GM19468 (cell line): ENCODE measurements at regions not wholly inside any gene's neighbourhood (a gene's known extent, or its start where the extent isn't known, plus 50 kb on each side); places are given as distances from the start of the nearest gene placed in this dataset.

Source experiments
- ATAC-seq: cut with Tn5 transposase; IDR thresholded peaks from one replicate; pipeline ENCODE4 v1.9.1; 2021; ENCODE audit warnings: mild to moderate bottlenecking, moderate library complexity, moderate number of reproducible peaks; ENCODE audit not compliant: unreplicated experiment; ENCODE audit errors: extremely low read depth

GRCh38 chr13:33369073-33369472 lies 83.5 kb upstream of the STARD13 start:
- no peak for ATAC-seq

DNA sequence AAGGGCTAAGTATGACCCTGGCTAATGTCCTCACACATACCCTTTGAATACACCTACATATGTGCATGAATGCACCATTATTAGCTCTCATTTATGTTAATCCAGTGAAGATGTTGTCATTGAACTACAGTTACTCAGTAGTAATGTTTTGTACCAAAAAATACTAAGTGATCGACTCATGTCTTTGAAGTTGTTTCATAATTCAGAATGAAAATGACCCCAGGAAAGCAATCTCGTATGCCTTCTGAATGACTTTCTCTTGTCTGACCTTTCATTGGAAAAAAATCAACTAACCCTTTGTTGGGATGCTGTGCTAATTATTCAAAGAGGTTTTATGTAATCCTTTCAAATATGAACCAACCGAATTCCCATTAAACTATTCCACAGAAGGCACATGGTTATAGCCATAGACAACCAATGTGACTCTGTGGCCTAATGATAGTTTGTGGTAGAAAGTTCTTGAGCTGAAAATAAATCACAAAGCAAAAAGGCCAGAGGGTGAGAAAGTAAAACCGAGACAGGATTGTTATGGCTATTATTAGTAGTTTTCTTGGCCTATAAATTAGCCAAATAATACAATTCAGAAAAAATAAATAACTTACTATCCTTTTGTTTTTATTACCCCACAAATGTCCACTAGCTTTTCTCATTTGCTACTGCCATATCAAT lies 86.8 kb upstream of the STARD13 start:
- ATAC-seq, result no peak

DNA sequence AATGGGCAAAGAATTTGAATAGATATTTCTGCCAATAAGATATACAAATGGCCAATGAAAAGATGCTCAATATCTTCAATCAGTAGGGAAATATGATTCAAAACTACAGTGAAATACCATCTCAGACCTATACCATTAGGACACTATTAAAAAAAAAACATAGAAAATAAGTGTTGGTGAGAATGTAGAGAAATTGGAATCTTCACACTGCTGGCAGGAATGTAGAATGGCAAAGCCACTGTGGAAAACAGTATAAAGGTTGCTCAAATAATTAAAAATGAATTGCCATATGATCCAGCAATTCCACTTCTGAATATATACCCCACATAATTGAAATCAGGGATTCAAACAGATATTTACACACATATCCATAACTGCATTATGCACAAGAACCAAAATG lies 88.1 kb upstream of the STARD13 start:
- ATAC-seq, result no peak

- ATAC-seq, result no peak
Observed at GRCh38 chr13:33375421-33375820, 89.9 kb upstream of the STARD13 start.

DNA sequence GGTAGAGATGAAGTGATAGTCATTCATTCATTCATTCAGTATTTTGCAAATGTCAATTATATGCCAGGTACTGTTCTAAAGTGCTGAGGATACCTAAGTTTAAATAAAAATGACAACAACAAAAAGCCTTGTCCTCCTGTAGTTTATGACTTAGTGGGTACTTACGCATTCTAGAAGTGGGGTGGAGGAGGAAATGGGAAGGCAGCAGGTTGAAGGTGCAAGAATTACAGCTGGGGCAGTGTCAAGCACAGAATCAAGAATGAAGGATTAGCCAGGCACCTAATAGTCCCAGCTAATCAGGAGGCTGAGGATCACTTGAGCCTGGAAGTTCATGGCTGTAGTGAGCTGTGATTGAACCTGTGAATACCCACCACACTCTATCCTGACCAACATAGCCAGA lies 90.7 kb upstream of the STARD13 start:
- no peak for ATAC-seq

GRCh38 chr13:33377411-33377810 lies 91.9 kb upstream of the STARD13 start:
- no peak for ATAC-seq

DNA sequence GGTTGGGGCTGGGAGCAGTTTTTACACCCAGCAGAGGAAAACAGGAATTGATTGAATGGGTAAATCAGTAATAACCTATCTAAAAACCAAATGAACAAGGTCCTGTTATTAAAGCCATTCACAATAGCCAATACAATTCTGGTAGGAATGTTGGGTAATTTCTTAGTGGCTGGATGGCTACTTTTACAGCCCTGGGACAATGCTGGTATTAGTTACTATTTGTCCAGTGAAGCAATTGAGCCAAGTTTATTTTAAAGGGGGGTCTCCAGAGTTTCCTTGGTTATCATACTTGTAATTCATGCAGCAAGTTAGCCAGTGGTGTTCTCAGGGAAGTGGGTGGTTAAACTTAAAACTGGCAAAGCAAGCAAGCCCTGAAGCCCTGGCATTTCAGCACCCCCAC lies 92.3 kb upstream of the STARD13 start:
- no peak for ATAC-seq

DNA sequence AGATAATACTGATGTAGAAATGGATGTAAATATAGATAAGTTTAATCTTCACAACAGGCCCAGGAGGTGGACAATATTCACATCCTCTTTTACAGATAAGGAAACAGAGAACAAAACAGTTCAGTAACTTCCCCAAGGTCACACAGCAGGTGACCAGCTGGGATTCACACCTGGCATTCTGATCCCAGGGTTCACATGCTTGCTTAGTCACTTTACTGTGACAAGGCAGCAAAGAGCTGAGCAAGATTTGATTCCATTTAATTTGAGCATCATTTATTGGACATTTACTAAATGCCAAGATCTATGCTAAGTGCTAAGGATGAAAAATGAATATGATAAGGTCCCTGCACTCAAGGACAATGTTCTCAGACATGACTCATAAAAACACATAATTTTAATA lies 94.1 kb upstream of the STARD13 start:
- no peak for ATAC-seq

DNA sequence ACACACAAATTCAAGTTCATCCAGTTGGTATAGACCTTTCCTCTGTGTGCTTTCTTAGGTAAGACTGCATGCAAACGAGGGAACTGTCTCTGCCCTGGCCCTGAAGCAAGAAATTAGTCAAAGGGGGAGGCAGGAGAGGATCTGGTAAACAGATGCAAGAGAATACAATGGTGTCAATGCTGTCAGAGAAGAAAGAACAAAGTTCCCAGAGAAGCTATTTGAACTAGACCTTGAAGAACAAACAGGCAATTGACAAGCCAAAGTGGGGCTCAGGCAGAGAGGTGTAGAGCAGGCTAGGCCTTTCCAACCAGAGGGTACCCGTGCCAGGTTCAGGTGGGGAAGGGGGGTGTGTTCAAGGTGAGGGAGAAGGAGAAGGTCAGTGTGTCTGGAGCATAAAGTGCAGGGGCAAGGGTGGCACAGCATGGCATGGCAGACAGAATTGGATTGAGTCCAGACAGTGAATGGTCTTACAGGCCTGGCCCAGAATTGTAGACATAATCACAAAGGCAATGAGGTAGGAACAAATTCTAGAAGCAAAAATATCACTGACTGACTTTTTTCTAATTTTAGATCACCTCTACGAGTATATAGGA lies 95.0 kb upstream of the STARD13 start:
- ATAC-seq, result no peak

DNA sequence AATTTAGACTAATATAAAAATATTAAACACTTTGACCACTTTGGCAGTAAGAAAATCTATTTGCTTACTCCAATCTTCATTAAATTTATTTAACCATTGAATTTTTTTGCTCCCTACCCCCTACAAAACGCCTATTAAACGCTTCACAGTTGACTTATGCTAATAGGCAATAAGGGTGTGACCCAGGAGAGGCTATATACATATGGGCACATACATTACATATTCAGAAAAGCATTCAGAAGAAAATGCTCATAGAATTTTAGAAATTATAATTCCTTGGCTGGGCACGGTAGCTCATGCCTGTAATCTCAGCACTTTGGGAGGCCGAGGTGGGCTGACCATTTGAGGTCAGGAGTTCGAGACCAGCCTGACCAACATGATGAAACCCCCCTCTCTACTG lies 95.6 kb upstream of the STARD13 start:
- no peak for ATAC-seq

- no peak for ATAC-seq
Observed at GRCh38 chr13:33381906-33382305, 96.4 kb upstream of the STARD13 start.

DNA sequence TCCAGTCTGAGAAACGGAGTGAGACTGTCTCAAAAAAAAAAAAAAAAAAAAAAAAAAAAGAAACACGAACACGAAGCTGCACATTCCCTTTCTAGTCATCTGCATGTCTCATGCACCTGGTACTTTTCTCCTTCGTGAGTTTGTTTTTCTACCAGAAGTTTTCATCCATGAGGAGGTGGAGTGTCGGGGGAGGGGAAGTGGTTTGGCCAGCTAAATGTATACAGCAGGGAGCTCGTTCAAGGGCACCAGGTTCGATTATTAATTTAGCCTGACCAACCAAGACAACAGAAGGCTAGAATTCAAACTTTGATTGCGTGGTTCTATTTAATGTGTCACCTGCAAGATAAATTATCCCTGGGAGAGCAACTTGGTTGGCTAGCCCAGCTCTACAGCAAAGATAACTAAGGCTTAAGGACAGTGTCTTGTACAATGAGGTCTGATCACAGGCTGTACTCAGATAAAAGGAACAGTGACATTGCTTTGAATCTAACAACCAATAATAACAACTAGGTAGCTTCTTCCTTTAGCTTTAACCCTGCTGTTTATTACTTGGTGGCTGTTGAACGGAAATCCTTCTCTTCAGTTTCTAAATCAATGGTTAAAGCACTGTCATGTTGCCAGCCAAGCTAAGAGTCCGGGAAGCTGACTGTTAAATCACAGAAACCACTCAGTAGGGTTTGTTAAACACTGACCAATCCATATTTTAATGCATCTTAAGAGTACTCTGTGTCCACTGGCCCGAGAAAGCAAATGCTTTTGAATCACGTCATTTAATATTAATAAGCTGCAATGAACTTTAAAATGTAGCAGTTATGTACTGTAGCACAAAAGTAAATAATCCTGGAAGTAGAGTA lies 98.4 kb upstream of the STARD13 start:
- ATAC-seq, result no peak

DNA sequence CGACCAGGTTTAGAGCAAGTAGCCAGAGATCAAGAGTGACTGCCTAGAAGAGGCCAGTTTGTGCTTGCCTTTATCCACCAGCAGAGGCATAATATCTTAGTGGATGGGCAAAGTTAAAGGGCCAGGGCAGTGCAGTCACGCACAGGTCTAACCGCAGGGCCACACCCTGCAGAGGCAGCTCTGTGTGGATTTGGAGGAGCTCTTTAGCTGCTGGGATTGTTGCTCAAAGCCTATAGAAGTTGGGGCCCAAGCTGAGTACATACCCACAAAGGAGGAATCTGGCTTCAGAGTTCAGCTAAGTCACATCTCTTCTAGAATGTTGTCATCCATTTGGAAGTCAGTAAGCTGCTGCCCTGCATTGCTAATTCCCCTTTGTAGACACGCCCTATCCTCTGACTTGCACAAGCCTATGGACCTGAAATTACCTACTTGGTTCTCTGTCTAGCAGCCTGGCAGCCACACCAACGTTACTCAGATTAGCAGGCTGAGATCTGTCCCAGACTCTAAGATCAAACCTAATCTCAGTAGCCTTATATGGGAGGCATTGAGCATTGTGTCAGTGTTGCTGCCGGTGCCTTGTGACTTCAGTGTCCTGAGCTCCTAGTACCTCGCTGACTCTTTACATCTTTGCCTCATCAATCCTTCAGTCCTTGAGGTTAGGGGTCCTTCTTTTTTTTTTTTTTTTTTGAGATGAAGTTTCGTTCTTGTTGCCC lies 102.9 kb upstream of the STARD13 start:
- no peak for ATAC-seq

- ATAC-seq, result no peak
Observed at GRCh38 chr13:33392794-33393405, 107.3 kb upstream of the STARD13 start.

GRCh38 chr13:33394294-33394932 lies 108.9 kb upstream of the STARD13 start:
- no peak for ATAC-seq

DNA sequence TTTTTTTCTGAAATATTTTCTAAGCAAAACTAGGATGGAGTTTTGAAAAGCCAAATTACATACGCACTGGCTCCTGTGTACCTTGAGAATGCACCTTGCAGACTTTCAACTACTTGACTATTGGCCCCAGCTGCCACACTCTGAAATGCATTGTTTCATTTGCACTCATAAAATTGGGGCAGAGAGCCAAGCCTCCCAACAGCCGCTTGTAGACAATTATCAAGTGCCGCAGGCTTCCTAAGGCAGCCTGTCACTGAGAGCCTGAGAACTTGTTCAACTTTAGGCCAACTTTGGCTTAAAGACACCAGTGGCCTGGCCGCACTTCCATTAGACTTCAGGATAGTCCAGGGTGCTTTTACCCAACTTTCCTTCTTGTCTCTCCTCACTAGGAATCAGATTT lies 115.7 kb upstream of the STARD13 start:
- no peak for ATAC-seq

- ATAC-seq, result no peak
Observed at GRCh38 chr13:33402975-33403374, 117.4 kb upstream of the STARD13 start.

DNA sequence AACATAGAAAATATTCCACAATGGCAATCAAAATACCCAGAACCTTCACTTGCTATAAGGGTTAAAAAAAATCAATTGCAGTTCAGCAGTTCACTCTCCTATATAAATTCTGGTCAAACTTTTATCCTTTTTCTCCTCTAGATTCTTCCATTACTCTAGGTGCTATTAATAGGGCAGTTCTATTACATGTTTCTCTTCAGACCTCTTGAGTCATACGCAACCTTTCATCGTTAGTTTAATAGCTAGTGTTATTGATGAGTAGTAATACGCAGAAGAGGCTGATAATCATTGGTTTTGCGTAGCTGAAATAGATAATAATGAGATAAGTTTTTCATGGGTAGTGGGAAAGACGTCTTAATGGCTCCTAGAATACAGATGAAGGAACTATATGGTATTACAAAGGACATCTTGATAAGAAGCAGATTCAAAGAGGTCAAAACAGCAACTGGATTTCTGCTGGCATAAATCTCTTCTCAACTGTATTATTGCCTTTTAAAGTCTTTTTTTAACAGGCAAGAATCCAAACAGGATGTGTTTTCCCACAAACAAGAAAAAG lies 118.3 kb upstream of the STARD13 start:
- ATAC-seq, result no peak

- ATAC-seq, result no peak
Observed at GRCh38 chr13:33405371-33405770, 119.8 kb upstream of the STARD13 start.
